BJ (cell line): ENCODE measurements at regions not wholly inside any gene's neighbourhood (a gene's known extent, or its start where the extent isn't known, plus 50 kb on each side); places are given as distances from the start of the nearest gene placed in this dataset.

Source experiments
- CTCF ChIA-PET: fragments of 350-600 bp; formaldehyde crosslinking; extraction: SDS; loops from one replicate; lab custom pipeline; 2021; ENCODE audit warnings: antibody characterized with exemption, inconsistent platforms; lab: Yijun Ruan, JAX
- POLR2A ChIA-PET: fragments of 300-600 bp; sonication (Branson Sonifier 250); formaldehyde crosslinking; extraction: SDS; loops from one replicate; lab custom pipeline; 2021; ENCODE audit warnings: antibody characterized with exemption; lab: Charles Lee
- DNase-seq: peaks from one replicate; pipeline ENCODE4 v3.0.0-alpha.2; 2011; ENCODE audit warnings: low read depth
- H3K27me3 ChIP-seq: 2 replicates; pipeline ENCODE4 v1.6.0; 2011; ENCODE audit warnings: low read length; ENCODE audit not compliant: control insufficient read depth, insufficient read depth
- H3K36me3 ChIP-seq: 2 replicates; pipeline ENCODE4 v1.5.1; 2011; ENCODE audit warnings: low read length; ENCODE audit not compliant: control insufficient read depth, insufficient read depth
- H3K4me3 ChIP-seq: 2 replicates; pipeline ENCODE4 v1.5.1; 2011; ENCODE audit warnings: low read depth, mild to moderate bottlenecking, control low read depth, low read length
- TF ChIP-seq, protein P1 (sequence below): IDR thresholded peaks from 2 replicates; pipeline ENCODE4 v1.5.1; 2011; ENCODE audit warnings: low read depth, mild to moderate bottlenecking, control low read depth, inconsistent platforms, low read length, moderate library complexity; ENCODE audit not compliant: insufficient read depth

DNA sequence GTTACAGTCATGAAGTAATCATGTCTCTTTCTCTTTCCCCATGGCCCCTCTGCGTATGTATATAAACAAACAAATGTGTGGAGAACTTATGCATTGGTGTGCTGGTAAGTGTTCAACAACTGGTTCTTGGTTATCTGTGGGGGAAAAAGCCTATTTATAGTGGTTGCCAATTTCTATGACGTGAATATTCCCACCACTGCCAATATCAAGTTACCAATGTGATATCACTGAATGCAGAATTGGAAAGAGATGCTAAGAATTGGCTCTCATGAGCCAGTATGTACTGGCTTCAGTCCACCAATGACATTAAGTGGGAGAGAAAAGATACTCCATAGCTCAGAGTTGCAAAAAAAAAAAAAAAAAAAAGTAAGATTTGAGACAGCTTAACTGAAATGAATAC, 399.7 kb downstream of the REEP3 start:
- no peak for DNase-seq
- CTCF ChIA-PET = interaction anchor here (0.6 kb wide), 1 partner anchor 48 kb away, joined by 4 read pairs; no protein-coding TSS in a partner anchor

DNA sequence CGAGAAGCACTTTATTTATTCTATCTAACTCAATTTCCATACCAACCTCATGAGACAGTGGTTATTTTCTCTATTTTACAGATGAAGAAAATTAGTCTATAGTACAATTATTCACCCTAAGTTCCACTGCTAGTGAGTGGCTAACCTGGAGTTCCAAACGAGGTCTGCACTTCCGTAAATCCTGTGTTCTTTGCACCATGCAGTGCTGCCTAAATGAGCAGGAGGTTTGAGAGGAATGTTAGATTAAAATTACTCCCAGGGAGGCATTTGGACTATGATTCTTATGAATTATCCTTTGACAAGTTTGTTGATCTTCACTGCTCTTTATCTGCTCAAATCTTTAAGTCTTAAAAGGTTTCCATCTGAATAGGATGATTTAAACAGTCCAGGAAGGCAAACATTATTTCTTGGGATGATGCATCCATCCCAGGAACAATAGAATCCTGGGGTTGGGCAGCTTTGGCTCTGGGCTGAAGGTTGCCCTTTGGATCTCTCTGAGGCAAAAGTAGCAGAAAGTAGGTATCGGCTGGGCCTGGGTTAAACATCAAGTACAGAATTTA, 400.8 kb downstream of the REEP3 start:
- TF ChIP-seq, protein P1, sequence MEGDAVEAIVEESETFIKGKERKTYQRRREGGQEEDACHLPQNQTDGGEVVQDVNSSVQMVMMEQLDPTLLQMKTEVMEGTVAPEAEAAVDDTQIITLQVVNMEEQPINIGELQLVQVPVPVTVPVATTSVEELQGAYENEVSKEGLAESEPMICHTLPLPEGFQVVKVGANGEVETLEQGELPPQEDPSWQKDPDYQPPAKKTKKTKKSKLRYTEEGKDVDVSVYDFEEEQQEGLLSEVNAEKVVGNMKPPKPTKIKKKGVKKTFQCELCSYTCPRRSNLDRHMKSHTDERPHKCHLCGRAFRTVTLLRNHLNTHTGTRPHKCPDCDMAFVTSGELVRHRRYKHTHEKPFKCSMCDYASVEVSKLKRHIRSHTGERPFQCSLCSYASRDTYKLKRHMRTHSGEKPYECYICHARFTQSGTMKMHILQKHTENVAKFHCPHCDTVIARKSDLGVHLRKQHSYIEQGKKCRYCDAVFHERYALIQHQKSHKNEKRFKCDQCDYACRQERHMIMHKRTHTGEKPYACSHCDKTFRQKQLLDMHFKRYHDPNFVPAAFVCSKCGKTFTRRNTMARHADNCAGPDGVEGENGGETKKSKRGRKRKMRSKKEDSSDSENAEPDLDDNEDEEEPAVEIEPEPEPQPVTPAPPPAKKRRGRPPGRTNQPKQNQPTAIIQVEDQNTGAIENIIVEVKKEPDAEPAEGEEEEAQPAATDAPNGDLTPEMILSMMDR = no peak
- no peaks in the 10 kb centered on the region for H3K36me3 ChIP-seq
- no peak overlapping the region for H3K4me3 ChIP-seq
- ChIA-PET POLR2A (no interaction called here), CTCF (no interaction called here)
- no peaks in the 10 kb centered on the region for H3K27me3 ChIP-seq
- no peak for DNase-seq

More for the DNA sequence above, 399.7 kb downstream of the REEP3 start:
- POLR2A ChIA-PET = no interaction called here
- TF ChIP-seq, protein P1 = no peak
- H3K36me3 ChIP-seq = no peaks in the 10 kb centered on the region
- no peak overlapping the region for H3K4me3 ChIP-seq
- no peaks in the 10 kb centered on the region for H3K27me3 ChIP-seq

DNA sequence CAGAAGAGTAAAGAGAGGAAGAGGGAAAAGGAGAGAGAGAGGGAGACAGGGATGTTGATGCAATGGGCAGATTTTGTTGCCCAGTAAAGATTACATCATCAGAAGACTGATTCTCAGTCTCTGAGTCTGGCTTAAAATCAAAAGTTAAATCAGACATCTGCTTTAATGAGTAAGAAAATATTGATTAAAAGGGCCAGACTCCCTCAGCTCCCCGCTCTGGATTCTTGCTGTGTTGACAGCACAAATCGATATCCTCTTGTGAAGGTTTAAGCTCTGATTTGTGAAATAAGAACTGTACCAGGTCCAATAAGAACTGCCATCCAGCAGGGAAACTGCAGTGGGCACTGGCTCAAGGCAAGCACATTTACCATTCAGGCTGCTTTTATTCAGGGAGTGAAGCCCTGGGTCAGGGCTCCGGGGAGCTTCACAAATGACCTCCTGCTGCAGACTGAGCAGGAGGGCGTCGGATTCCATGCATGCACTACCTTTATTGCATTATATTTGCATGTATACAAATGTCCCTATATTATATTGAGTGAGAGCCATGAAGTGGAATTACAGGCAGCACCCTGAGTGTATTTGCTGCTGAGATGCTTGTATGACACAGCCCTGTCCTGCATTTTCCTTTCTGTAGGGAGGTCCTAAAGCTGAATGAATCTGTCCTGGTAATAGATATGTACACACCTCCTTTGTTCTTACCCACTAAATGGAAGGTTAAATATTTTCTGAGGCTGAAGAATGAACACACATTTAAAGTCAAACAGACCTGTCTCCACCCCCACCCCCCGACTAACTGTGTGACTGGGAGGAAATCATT, 401.5 kb downstream of the REEP3 start:
- Histone ChIP-seq H3K36me3 (no peaks in the 10 kb centered on the region), H3K4me3 (no peak overlapping the region), H3K27me3 (no peaks in the 10 kb centered on the region)
- ChIA-PET CTCF (interaction anchor here (1.2 kb wide), 1 partner anchor 15 kb away, joined by 3 read pairs; no protein-coding TSS in a partner anchor), POLR2A (no interaction called here)
- no peak for DNase-seq
- TF ChIP-seq, protein P1 = no peak

GRCh38 chr10:63929831-63930467, 408.7 kb downstream of the REEP3 start:
- POLR2A ChIA-PET = no interaction called here
- no peaks in the 10 kb centered on the region for H3K27me3 ChIP-seq
- CTCF ChIA-PET = no interaction called here
- H3K36me3 ChIP-seq = no peaks in the 10 kb centered on the region
- TF ChIP-seq, protein P1 = no peak
- no peak for DNase-seq
- H3K4me3 ChIP-seq = no peak overlapping the region

DNA sequence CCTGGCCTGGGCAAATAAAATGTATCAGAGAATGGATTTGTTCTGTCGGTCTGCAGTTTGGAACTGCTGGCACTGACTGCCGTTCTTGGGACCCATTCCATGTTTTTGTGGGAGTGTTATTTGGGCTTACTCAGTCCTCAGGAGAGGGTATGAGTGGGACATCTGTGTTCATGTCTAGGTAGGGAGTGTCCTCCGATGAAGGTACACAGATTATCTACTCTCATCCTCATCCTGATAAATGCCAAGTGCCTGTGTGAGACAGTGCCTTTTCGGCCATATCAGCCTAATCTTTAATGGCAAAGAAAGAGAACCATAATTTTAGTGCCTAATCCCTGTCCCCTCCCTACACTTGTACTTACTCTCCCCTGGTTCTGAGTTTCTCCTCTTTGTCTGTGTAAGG, 409.4 kb downstream of the REEP3 start:
- DNase-seq = no peak
- ChIA-PET POLR2A (no interaction called here), CTCF (no interaction called here)
- Histone ChIP-seq H3K4me3 (no peak overlapping the region), H3K27me3 (no peaks in the 10 kb centered on the region), H3K36me3 (no peaks in the 10 kb centered on the region)
- TF ChIP-seq, protein P1 = no peak
